Mesenchymal stem cell (in vitro differentiated cells and primary cell): ENCODE measurements at regions not wholly inside any gene's neighbourhood (a gene's known extent, or its start where the extent isn't known, plus 50 kb on each side); places are given as distances from the start of the nearest gene placed in this dataset.

Source experiments
- DNase-seq: peaks from one replicate; pipeline ENCODE4 v3.0.0-alpha.2; 2013
- H2AFZ ChIP-seq: one replicate; pipeline ENCODE4 v1.6.1; 2013; ENCODE audit warnings: low read depth, mild to moderate bottlenecking, control low read depth, inconsistent platforms, low read length, moderate library complexity
- H2AK5ac ChIP-seq: 2 replicates; pipeline ENCODE4 v1.6.1; 2013; ENCODE audit warnings: low read length, moderate library complexity, mild to moderate bottlenecking, inconsistent platforms; ENCODE audit not compliant: severe bottlenecking
- H2BK120ac ChIP-seq: one replicate; pipeline ENCODE4 v1.6.1; 2013; ENCODE audit warnings: low read depth, mild to moderate bottlenecking, inconsistent platforms, low read length, moderate library complexity
- H2BK12ac ChIP-seq, 2 experiments: one replicate each; pipeline ENCODE4 v1.6.1; 2013; ENCODE audit warnings: inconsistent platforms in 2 of 2, low read length in 2 of 2, mild to moderate bottlenecking in 2 of 2, moderate library complexity in 2 of 2, control low read depth in 1 of 2
- H2BK15ac ChIP-seq: one replicate; pipeline ENCODE4 v1.6.1; 2013; ENCODE audit warnings: mild to moderate bottlenecking, low read depth, inconsistent platforms; ENCODE audit not compliant: poor library complexity, severe bottlenecking
- H2BK5ac ChIP-seq: 2 replicates; pipeline ENCODE4 v1.6.1; 2013; ENCODE audit warnings: low read depth, mild to moderate bottlenecking, low read length, control low read depth, inconsistent platforms; ENCODE audit not compliant: poor library complexity, severe bottlenecking
- H3K14ac ChIP-seq, 2 experiments: one replicate each; pipeline ENCODE4 v1.6.1; 2013; ENCODE audit warnings: inconsistent platforms in 2 of 2, low read length in 2 of 2, control low read depth in 1 of 2, mild to moderate bottlenecking in 1 of 2, moderate library complexity in 1 of 2
- H3K18ac ChIP-seq, 2 experiments: one replicate each; pipeline ENCODE4 v1.6.1; 2013; ENCODE audit warnings: inconsistent platforms in 2 of 2, low read length in 2 of 2, control low read depth in 1 of 2, low read depth in 1 of 2, mild to moderate bottlenecking in 1 of 2
- H3K23ac ChIP-seq, 2 experiments: one replicate each; pipeline ENCODE4 v1.6.1; 2013; ENCODE audit warnings: inconsistent platforms in 2 of 2, low read length in 2 of 2, mild to moderate bottlenecking in 2 of 2, moderate library complexity in 2 of 2, control low read depth in 1 of 2
- H3K27ac ChIP-seq: 2 replicates; pipeline ENCODE4 v1.5.1; 2013; ENCODE audit warnings: mild to moderate bottlenecking, moderate library complexity, low read length, control low read depth, inconsistent platforms; ENCODE audit not compliant: poor library complexity, severe bottlenecking
- H3K27me3 ChIP-seq, 2 experiments: 2 replicates each; pipeline versions ENCODE4 v1.6.1 to v1.7.0; 2013; ENCODE audit warnings: low read length in 2 of 2, mild to moderate bottlenecking in 2 of 2, moderate library complexity in 2 of 2, control low read depth in 1 of 2, inconsistent platforms in 1 of 2; ENCODE audit not compliant: control insufficient read depth in 1 of 2, insufficient read depth in 1 of 2
- H3K36me3 ChIP-seq, 2 experiments: 2 replicates each; pipeline versions ENCODE4 v1.6.1 to v1.7.0; 2013; ENCODE audit warnings: low read length in 2 of 2, control low read depth in 1 of 2, inconsistent platforms in 1 of 2, low read depth in 1 of 2, mild to moderate bottlenecking in 1 of 2; ENCODE audit not compliant: insufficient read depth in 2 of 2, control insufficient read depth in 1 of 2
- H3K4ac ChIP-seq, 2 experiments: one replicate each; pipeline ENCODE4 v1.6.1; 2013; ENCODE audit warnings: inconsistent platforms in 2 of 2, low read length in 2 of 2, mild to moderate bottlenecking in 2 of 2, moderate library complexity in 2 of 2, control low read depth in 1 of 2, low read depth in 1 of 2
- H3K4me1 ChIP-seq: 2 replicates; pipeline ENCODE4 v1.6.1; 2013; ENCODE audit warnings: low read depth, low read length, control low read depth; ENCODE audit not compliant: control insufficient read depth, insufficient read depth
- H3K4me2 ChIP-seq: 2 replicates; pipeline ENCODE4 v1.6.1; 2013; ENCODE audit warnings: low read length, mild to moderate bottlenecking, inconsistent platforms; ENCODE audit not compliant: poor library complexity, severe bottlenecking
- H3K4me3 ChIP-seq, 2 experiments: 2 replicates each; pipeline versions ENCODE4 v1.5.1 to v1.7.0; 2013; ENCODE audit warnings: low read length in 2 of 2, mild to moderate bottlenecking in 2 of 2, control low read depth in 1 of 2, low read depth in 1 of 2; ENCODE audit not compliant: insufficient read depth in 1 of 2
- H3K79me1 ChIP-seq: replicated peaks from 2 replicates; pipeline ENCODE4 v1.6.1; 2013; ENCODE audit warnings: mild to moderate bottlenecking, control low read depth, low read length, inconsistent platforms; ENCODE audit not compliant: poor library complexity, severe bottlenecking
- H3K9ac ChIP-seq: 2 replicates; pipeline ENCODE4 v1.7.0; 2013; ENCODE audit warnings: mild to moderate bottlenecking, low read length, moderate library complexity
- H3K9me3 ChIP-seq: 2 replicates; pipeline ENCODE4 v1.7.0; 2013; ENCODE audit warnings: mild to moderate bottlenecking, low read length; ENCODE audit not compliant: control insufficient read depth
- H4K8ac ChIP-seq: one replicate; pipeline ENCODE4 v1.6.1; 2013; ENCODE audit warnings: inconsistent platforms, mild to moderate bottlenecking, low read length, moderate library complexity
- H4K91ac ChIP-seq: one replicate; pipeline ENCODE4 v1.6.1; 2013; ENCODE audit warnings: mild to moderate bottlenecking, low read length, inconsistent platforms
- WGBS: methylation state at CpG from one replicate; pipeline ENCODE4 v1.1.7; 2013; ENCODE audit warnings: mixed read lengths; 5-methylcytosine and 5-hydroxymethylcytosine counted together

GRCh38 chr9:100774962-100775361 lies 197.1 kb downstream of the CAVIN4 start:
- no peaks in the 10 kb centered on the region for H3K4me1 ChIP-seq
- no peak overlapping the region for H3K23ac ChIP-seq
- no peaks in the 10 kb centered on the region for H3K36me3 ChIP-seq
- H3K4me3 ChIP-seq = no peak overlapping the region
- no peaks in the 10 kb centered on the region for H3K27me3 ChIP-seq
- no peak overlapping the region for H4K8ac ChIP-seq
- H2AK5ac ChIP-seq = no peak overlapping the region
- no peak overlapping the region for H3K4ac ChIP-seq
- H3K9ac ChIP-seq = no peak overlapping the region
- H2BK120ac ChIP-seq = no peak overlapping the region
- H2AFZ ChIP-seq = no peak overlapping the region
- H3K4me2 ChIP-seq = no peak overlapping the region
- H2BK5ac ChIP-seq = no peak overlapping the region
- no peak overlapping the region for H3K27ac ChIP-seq
- no peak overlapping the region for H2BK12ac ChIP-seq
- H3K9me3 ChIP-seq = peaks cover 3% of the 10 kb centered on the region
- H4K91ac ChIP-seq = no peak overlapping the region
- WGBS = 0% methylated on average over 1 of the region's 1 CpG
- DNase-seq = no peak
- no peak overlapping the region for H3K14ac ChIP-seq
- H3K18ac ChIP-seq = no peak overlapping the region
- H3K79me1 ChIP-seq = no peaks in the 10 kb centered on the region
- H2BK15ac ChIP-seq = no peak overlapping the region

- no peak for DNase-seq
- no CpG with 5 or more reads among the region's 1 CpG for WGBS
- H3K4me2 ChIP-seq = no peak overlapping the region
Measured at GRCh38 chr9:100775912-100776311, 198.0 kb downstream of the CAVIN4 start.

GRCh38 chr9:100784755-100785154 lies 206.9 kb downstream of the CAVIN4 start:
- Histone ChIP-seq H3K79me1 (no peaks in the 10 kb centered on the region), H3K18ac (no peak overlapping the region), H3K27ac (no peak overlapping the region)

More at GRCh38 chr9:100775912-100776311, 198.0 kb downstream of the CAVIN4 start:
- H3K4ac ChIP-seq = no peak overlapping the region
- H3K23ac ChIP-seq = no peak overlapping the region
- no peaks in the 10 kb centered on the region for H3K36me3 ChIP-seq
- no peak overlapping the region for H2BK12ac ChIP-seq
- no peak overlapping the region for H2BK120ac ChIP-seq
- no peak overlapping the region for H3K27ac ChIP-seq
- no peaks in the 10 kb centered on the region for H3K79me1 ChIP-seq
- no peak overlapping the region for H2AK5ac ChIP-seq
- no peak overlapping the region for H2BK5ac ChIP-seq
- H3K27me3 ChIP-seq = no peaks in the 10 kb centered on the region
- H4K8ac ChIP-seq = no peak overlapping the region
- no peak overlapping the region for H2AFZ ChIP-seq
- no peak overlapping the region for H3K14ac ChIP-seq
- no peak overlapping the region for H3K4me3 ChIP-seq
- H3K9ac ChIP-seq = no peak overlapping the region
- H3K18ac ChIP-seq = no peak overlapping the region
- no peak overlapping the region for H4K91ac ChIP-seq
- H3K9me3 ChIP-seq = peaks cover 3% of the 10 kb centered on the region
- H2BK15ac ChIP-seq = no peak overlapping the region
- H3K4me1 ChIP-seq = no peaks in the 10 kb centered on the region

GRCh38 chr9:100785946-100786345 lies 208.1 kb downstream of the CAVIN4 start:
- Histone ChIP-seq H3K9me3 (peaks cover 27% of the 10 kb centered on the region), H2BK15ac (no peak overlapping the region), H3K4me1 (no peaks in the 10 kb centered on the region), H3K27ac (no peak overlapping the region), H3K36me3 (no peaks in the 10 kb centered on the region), H3K27me3 (no peaks in the 10 kb centered on the region), H2AK5ac (no peak overlapping the region), H2BK120ac (no peak overlapping the region), H2BK12ac (no peak overlapping the region), H3K23ac (no peak overlapping the region), H3K4me2 (no peak overlapping the region), H4K8ac (no peak overlapping the region), H2BK5ac (no peak overlapping the region), H3K4ac (no peak overlapping the region), H2AFZ (no peak overlapping the region), H3K9ac (no peak overlapping the region), H3K18ac (no peak overlapping the region), H3K79me1 (no peaks in the 10 kb centered on the region), H3K4me3 (no peak overlapping the region), H4K91ac (no peak overlapping the region), H3K14ac (no peak overlapping the region)
- WGBS = 92% methylated on average over 1 of the region's 1 CpG
- no peak for DNase-seq

More at GRCh38 chr9:100784755-100785154, 206.9 kb downstream of the CAVIN4 start:
- Histone ChIP-seq H3K9ac (no peak overlapping the region), H3K4me1 (no peaks in the 10 kb centered on the region), H3K23ac (no peak overlapping the region), H3K36me3 (no peaks in the 10 kb centered on the region), H3K27me3 (no peaks in the 10 kb centered on the region), H2BK5ac (no peak overlapping the region), H2BK12ac (no peak overlapping the region), H2BK15ac (no peak overlapping the region), H3K4me2 (no peak overlapping the region), H2AFZ (no peak overlapping the region), H3K9me3 (peaks cover 27% of the 10 kb centered on the region), H4K8ac (no peak overlapping the region), H3K14ac (no peak overlapping the region), H3K4ac (no peak overlapping the region), H2BK120ac (no peak overlapping the region), H2AK5ac (no peak overlapping the region), H3K4me3 (no peak overlapping the region), H4K91ac (no peak overlapping the region)
- no peak for DNase-seq
- WGBS = 62% methylated on average over 1 of the region's 1 CpG
